Tibial nerve (tissue), 4 donors: ENCODE measurements at regions not wholly inside any gene's neighbourhood (a gene's known extent, or its start where the extent isn't known, plus 50 kb on each side); places are given as distances from the start of the nearest gene placed in this dataset.

ENCODE experiments used
- EP300 ChIP-seq, 2 donors: sonication (generic); formaldehyde crosslinking; IDR thresholded peaks; one replicate each; pipeline ENCODE4 v1.6.1; 2017; ENCODE audit warnings: antibody characterized with exemption in 2 of 2, mild to moderate bottlenecking in 1 of 2
- POLR2A ChIP-seq, 2 donors: fragments of 450-650 bp; IDR thresholded peaks; one replicate each; pipeline ENCODE4 v1.6.1; 2017; ENCODE audit warnings: antibody characterized with exemption in 2 of 2, mild to moderate bottlenecking in 2 of 2, moderate library complexity in 2 of 2
- TF ChIP-seq, protein P1 (sequence below), 5 experiments: fragments of 200-600 bp in 3 of 5; fragments of 450-650 bp in 2 of 5; sonication (generic) in 3 of 5; IDR thresholded peaks; one replicate each; pipeline ENCODE4 v1.5.1; 2016 to 2019; ENCODE audit warnings: antibody characterized with exemption in 5 of 5, mild to moderate bottlenecking in 3 of 5, moderate library complexity in 2 of 5

DNA sequence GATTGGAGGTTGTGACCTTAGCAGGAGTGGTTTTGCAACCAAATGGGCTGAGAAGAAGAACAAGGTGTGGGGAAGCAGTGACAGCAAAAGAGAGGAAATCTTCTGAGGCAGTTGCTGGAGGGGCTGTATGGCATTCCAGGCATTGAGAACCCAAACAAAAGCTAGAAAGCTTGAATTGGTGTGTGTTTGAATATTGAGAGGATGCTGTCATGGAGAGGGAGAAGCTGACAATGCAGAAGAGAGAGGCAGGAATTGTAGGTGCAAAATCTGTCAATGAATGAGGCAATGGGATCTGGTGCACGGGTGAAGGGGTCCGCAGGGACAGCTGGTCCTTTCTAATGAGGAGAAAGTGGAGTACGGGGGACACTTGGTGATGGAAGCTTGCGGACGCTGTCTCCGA, 123.4 kb downstream of the C11orf91 start:
- TF ChIP-seq, protein P1, sequence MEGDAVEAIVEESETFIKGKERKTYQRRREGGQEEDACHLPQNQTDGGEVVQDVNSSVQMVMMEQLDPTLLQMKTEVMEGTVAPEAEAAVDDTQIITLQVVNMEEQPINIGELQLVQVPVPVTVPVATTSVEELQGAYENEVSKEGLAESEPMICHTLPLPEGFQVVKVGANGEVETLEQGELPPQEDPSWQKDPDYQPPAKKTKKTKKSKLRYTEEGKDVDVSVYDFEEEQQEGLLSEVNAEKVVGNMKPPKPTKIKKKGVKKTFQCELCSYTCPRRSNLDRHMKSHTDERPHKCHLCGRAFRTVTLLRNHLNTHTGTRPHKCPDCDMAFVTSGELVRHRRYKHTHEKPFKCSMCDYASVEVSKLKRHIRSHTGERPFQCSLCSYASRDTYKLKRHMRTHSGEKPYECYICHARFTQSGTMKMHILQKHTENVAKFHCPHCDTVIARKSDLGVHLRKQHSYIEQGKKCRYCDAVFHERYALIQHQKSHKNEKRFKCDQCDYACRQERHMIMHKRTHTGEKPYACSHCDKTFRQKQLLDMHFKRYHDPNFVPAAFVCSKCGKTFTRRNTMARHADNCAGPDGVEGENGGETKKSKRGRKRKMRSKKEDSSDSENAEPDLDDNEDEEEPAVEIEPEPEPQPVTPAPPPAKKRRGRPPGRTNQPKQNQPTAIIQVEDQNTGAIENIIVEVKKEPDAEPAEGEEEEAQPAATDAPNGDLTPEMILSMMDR (IDR thresholded peaks at IDR 0.05): no peak
- TF ChIP-seq POLR2A (IDR thresholded peaks at IDR 0.05): no peak
- TF ChIP-seq EP300 (IDR thresholded peaks at IDR 0.05): no peak
